ENCODE measurements at regions not wholly inside any gene's neighbourhood (a gene's known extent, or its start where the extent isn't known, plus 50 kb on each side); places are given as distances from the start of the nearest gene placed in this dataset.

GRCh38 chr6:117795234-117795633 is 111.8 kb upstream of the SLC35F1 start:
- TF ChIP-seq, protein P1, sequence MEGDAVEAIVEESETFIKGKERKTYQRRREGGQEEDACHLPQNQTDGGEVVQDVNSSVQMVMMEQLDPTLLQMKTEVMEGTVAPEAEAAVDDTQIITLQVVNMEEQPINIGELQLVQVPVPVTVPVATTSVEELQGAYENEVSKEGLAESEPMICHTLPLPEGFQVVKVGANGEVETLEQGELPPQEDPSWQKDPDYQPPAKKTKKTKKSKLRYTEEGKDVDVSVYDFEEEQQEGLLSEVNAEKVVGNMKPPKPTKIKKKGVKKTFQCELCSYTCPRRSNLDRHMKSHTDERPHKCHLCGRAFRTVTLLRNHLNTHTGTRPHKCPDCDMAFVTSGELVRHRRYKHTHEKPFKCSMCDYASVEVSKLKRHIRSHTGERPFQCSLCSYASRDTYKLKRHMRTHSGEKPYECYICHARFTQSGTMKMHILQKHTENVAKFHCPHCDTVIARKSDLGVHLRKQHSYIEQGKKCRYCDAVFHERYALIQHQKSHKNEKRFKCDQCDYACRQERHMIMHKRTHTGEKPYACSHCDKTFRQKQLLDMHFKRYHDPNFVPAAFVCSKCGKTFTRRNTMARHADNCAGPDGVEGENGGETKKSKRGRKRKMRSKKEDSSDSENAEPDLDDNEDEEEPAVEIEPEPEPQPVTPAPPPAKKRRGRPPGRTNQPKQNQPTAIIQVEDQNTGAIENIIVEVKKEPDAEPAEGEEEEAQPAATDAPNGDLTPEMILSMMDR (IDR thresholded peaks at IDR 0.05; ENCODE audit: poor library complexity, severe bottlenecking), result no peak
- TF ChIP-seq EZH2 (IDR thresholded peaks at IDR 0.05; ENCODE audit: borderline replicate concordance, insufficient read depth, low read length, poor library complexity, severe bottlenecking), result no peak
- TF ChIP-seq EP300 (conservative IDR thresholded peaks at IDR 0.05; ENCODE audit: poor library complexity, severe bottlenecking), result no peak
- TF ChIP-seq MXI1 (conservative IDR thresholded peaks at IDR 0.05; ENCODE audit: poor library complexity, severe bottlenecking), result no peak
- TF ChIP-seq SMC3 (conservative IDR thresholded peaks at IDR 0.05; ENCODE audit: poor library complexity), result no peak

All from neural cell (in vitro differentiated cells).